GM12873 (cell line): ENCODE measurements at regions not wholly inside any gene's neighbourhood (a gene's known extent, or its start where the extent isn't known, plus 50 kb on each side); places are given as distances from the start of the nearest gene placed in this dataset.

ENCODE experiments used
- CTCF ChIP-seq: IDR thresholded peaks from 2 replicates; pipeline ENCODE4 v1.5.1; 2012; ENCODE audit warnings: low read depth, mild to moderate bottlenecking, moderate library complexity, low read length, control low read depth; ENCODE audit not compliant: insufficient read depth; ENCODE audit errors: missing control alignments

- TF ChIP-seq CTCF = no peak
These were observed 128.1 kb upstream of the CCN2 start for GRCh38 chr6:132079286-132079685.

GRCh38 chr6:132076452-132076851, 125.3 kb upstream of the CCN2 start:
- no peak for TF ChIP-seq CTCF

- no peak for TF ChIP-seq CTCF
These were observed 121.7 kb upstream of the CCN2 start for GRCh38 chr6:132072831-132073230.

- TF ChIP-seq CTCF = no peak
These were observed 121.1 kb upstream of the CCN2 start for GRCh38 chr6:132072271-132072670.

- no peak for TF ChIP-seq CTCF
These were observed 119.2 kb upstream of the CCN2 start for GRCh38 chr6:132070356-132070755.

- no peak for TF ChIP-seq CTCF
These were observed 117.6 kb upstream of the CCN2 start for GRCh38 chr6:132068766-132069165.

- TF ChIP-seq CTCF = no peak
These were observed 116.1 kb upstream of the CCN2 start for GRCh38 chr6:132067286-132067685.
